BE2C (cell line): ENCODE measurements at regions not wholly inside any gene's neighbourhood (a gene's known extent, or its start where the extent isn't known, plus 50 kb on each side); places are given as distances from the start of the nearest gene placed in this dataset.

Source experiments
- DNase-seq: peaks from one replicate; pipeline ENCODE4 v3.0.0-alpha.2; 2020
- H3K27me3 ChIP-seq: fragments of 250-450 bp; sonication (Bioruptor Pico); 2 replicates; pipeline ENCODE4 v1.5.1; 2020; ENCODE audit warnings: mild to moderate bottlenecking
- H3K36me3 ChIP-seq: fragments of 250-450 bp; sonication (Bioruptor Pico); 2 replicates; pipeline ENCODE4 v1.5.1; 2020; ENCODE audit warnings: mild to moderate bottlenecking
- H3K4me1 ChIP-seq: fragments of 250-450 bp; sonication (Bioruptor Pico); 2 replicates; pipeline ENCODE4 v1.5.1; 2020
- H3K4me3 ChIP-seq: 2 replicates; pipeline ENCODE4 v1.5.1; 2011; ENCODE audit warnings: low read depth, low read length
- H3K9me3 ChIP-seq: fragments of 250-450 bp; sonication (Bioruptor Pico); 2 replicates; pipeline ENCODE4 v1.5.1; 2020
- CTCF ChIP-seq: IDR thresholded peaks from 2 replicates; pipeline ENCODE4 v1.5.1; 2012; ENCODE audit warnings: mild to moderate bottlenecking, low read depth, low read length

GRCh38 chr6:90977513-90977912, 390.6 kb upstream of the MAP3K7 start:
- TF ChIP-seq CTCF: no peak
- H3K4me3 ChIP-seq: no peak overlapping the region
- no peak for DNase-seq
- H3K4me1 ChIP-seq: no peaks in the 10 kb centered on the region
- H3K27me3 ChIP-seq: no peaks in the 10 kb centered on the region
- no peaks in the 10 kb centered on the region for H3K9me3 ChIP-seq
- no peaks in the 10 kb centered on the region for H3K36me3 ChIP-seq

- H3K4me1 ChIP-seq: no peaks in the 10 kb centered on the region
- H3K4me3 ChIP-seq: no peak overlapping the region
- no peaks in the 10 kb centered on the region for H3K36me3 ChIP-seq
- no peak for DNase-seq
- no peak for TF ChIP-seq CTCF
- H3K27me3 ChIP-seq: no peaks in the 10 kb centered on the region
- H3K9me3 ChIP-seq: no peaks in the 10 kb centered on the region
Observed at GRCh38 chr6:90976341-90976740, 389.5 kb upstream of the MAP3K7 start.

GRCh38 chr6:90975741-90976140, 388.9 kb upstream of the MAP3K7 start:
- no peak for TF ChIP-seq CTCF
- Histone ChIP-seq H3K4me3 (no peak overlapping the region), H3K27me3 (no peaks in the 10 kb centered on the region), H3K9me3 (no peaks in the 10 kb centered on the region), H3K36me3 (no peaks in the 10 kb centered on the region), H3K4me1 (no peaks in the 10 kb centered on the region)
- DNase-seq: no peak

- no peak for TF ChIP-seq CTCF
- Histone ChIP-seq H3K9me3 (no peaks in the 10 kb centered on the region), H3K27me3 (no peaks in the 10 kb centered on the region; the same call in 1 of the 2 replicates), H3K4me3 (no peak overlapping the region), H3K36me3 (no peaks in the 10 kb centered on the region), H3K4me1 (no peaks in the 10 kb centered on the region)
- no peak for DNase-seq
Observed at GRCh38 chr6:90973188-90973587, 386.3 kb upstream of the MAP3K7 start.

GRCh38 chr6:90970672-90971071, 383.8 kb upstream of the MAP3K7 start:
- Histone ChIP-seq H3K4me1 (no peaks in the 10 kb centered on the region), H3K4me3 (no peak overlapping the region), H3K27me3 (no peaks in the 10 kb centered on the region; the same call in 1 of the 2 replicates), H3K9me3 (no peaks in the 10 kb centered on the region), H3K36me3 (no peaks in the 10 kb centered on the region)
- no peak for TF ChIP-seq CTCF
- no peak for DNase-seq

- H3K4me3 ChIP-seq: no peak overlapping the region
- H3K4me1 ChIP-seq: no peaks in the 10 kb centered on the region
- DNase-seq: no peak
- H3K36me3 ChIP-seq: no peaks in the 10 kb centered on the region
- no peaks in the 10 kb centered on the region; the same call in 1 of the 2 replicates for H3K27me3 ChIP-seq
- no peak for TF ChIP-seq CTCF
- H3K9me3 ChIP-seq: no peaks in the 10 kb centered on the region
Observed at GRCh38 chr6:90967471-90967870, 380.6 kb upstream of the MAP3K7 start.
